ENCODE measurements at regions not wholly inside any gene's neighbourhood (a gene's known extent, or its start where the extent isn't known, plus 50 kb on each side); places are given as distances from the start of the nearest gene placed in this dataset.
"Not testable (repeated sequence)": the region's sequence is repeated elsewhere in the genome, so short reads cannot be mapped to it uniquely, and the experiment has no call there.

DNA sequence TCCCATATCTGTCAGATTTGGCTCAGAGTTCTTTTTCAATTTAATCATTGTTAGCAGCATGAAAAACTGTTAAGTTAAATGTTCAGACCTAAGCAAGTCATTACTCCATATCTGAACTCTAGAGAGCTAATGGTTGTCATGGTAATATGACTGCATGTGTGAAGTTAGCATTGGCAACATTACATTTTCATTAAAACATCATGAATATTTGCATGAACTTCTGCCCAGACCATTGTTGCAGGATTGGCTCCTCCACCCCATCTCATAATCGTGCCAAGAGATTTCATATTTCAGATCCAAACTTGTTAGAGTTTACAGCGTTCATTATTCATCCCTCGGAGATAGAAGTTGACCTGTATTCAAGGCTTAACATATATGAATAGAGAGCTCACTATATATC is 75.5 kb upstream of the FOLH1 start:
- not testable (repeated sequence) for TF ChIP-seq CTCF (IDR thresholded peaks at IDR 0.05); ZFX (IDR thresholded peaks at IDR 0.05; ENCODE audit: borderline replicate concordance)

Measured in 22Rv1 (cell line).